OCI-LY3 (cell line): ENCODE measurements at regions not wholly inside any gene's neighbourhood (a gene's known extent, or its start where the extent isn't known, plus 50 kb on each side); places are given as distances from the start of the nearest gene placed in this dataset.

Experiments used
- CTCF ChIP-seq: fragments of 200-600, 300-600 bp; sonication (generic); IDR thresholded peaks from 2 replicates; pipeline ENCODE4 v1.5.1; 2014; ENCODE audit warnings: antibody characterized with exemption, low read length, low read depth
- EZH2phosphoT487 ChIP-seq: fragments of 200-600 bp; shearing (Covaris generic); IDR thresholded peaks from 2 replicates; pipeline ENCODE4 v1.6.1; 2018; ENCODE audit warnings: antibody characterized with exemption, mixed run types, low read depth

- TF ChIP-seq CTCF: no peak
- no peak for TF ChIP-seq EZH2phosphoT487
These were observed 274.3 kb downstream of the BCL11B start for GRCh38 chr14:98997526-98998205.
